ENCODE measurements at regions not wholly inside any gene's neighbourhood (a gene's known extent, or its start where the extent isn't known, plus 50 kb on each side); places are given as distances from the start of the nearest gene placed in this dataset.

DNA sequence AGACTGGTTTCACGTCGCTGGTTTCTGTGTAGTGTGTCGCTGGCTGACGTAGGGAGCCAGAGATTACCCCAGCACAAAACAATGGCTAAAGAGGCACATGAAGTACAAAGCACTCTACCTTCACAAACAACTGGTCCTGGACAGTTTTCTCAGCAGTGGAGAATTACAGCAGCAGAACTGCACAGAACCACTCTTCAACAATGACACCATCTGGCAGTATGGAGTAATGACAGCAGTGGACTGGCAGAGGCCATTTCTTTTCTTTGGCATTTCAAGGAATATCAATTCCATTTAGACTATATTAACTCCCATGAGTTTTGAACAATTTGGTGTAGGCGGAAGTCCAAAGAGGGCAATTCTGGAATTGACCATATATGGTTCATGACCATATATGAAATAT, 1074.1 kb downstream of the AACS start:
- H3K4me3 ChIP-seq (ENCODE audit: low read length) = no peak overlapping the region
- DNase-seq (ENCODE audit: low read depth) = no peak
- TF ChIP-seq, protein P1, sequence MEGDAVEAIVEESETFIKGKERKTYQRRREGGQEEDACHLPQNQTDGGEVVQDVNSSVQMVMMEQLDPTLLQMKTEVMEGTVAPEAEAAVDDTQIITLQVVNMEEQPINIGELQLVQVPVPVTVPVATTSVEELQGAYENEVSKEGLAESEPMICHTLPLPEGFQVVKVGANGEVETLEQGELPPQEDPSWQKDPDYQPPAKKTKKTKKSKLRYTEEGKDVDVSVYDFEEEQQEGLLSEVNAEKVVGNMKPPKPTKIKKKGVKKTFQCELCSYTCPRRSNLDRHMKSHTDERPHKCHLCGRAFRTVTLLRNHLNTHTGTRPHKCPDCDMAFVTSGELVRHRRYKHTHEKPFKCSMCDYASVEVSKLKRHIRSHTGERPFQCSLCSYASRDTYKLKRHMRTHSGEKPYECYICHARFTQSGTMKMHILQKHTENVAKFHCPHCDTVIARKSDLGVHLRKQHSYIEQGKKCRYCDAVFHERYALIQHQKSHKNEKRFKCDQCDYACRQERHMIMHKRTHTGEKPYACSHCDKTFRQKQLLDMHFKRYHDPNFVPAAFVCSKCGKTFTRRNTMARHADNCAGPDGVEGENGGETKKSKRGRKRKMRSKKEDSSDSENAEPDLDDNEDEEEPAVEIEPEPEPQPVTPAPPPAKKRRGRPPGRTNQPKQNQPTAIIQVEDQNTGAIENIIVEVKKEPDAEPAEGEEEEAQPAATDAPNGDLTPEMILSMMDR (conservative IDR thresholded peaks at IDR 0.05; ENCODE audit: low read length) = no peak; the same call in 1 of the 2 replicates

GRCh38 chr12:126144603-126145002, 1079.4 kb downstream of the AACS start:
- no peak overlapping the region for H3K4me3 ChIP-seq (ENCODE audit: low read length)
- TF ChIP-seq, protein P1 (conservative IDR thresholded peaks at IDR 0.05; ENCODE audit: low read length) = no peak
- DNase-seq (ENCODE audit: low read depth) = no peak

- no peak for DNase-seq (ENCODE audit: low read depth)
- TF ChIP-seq, protein P1 (conservative IDR thresholded peaks at IDR 0.05; ENCODE audit: low read length) = no peak
- H3K4me3 ChIP-seq (ENCODE audit: low read length) = no peak overlapping the region
These were observed 1082.1 kb downstream of the AACS start for GRCh38 chr12:126147321-126147720.

DNA sequence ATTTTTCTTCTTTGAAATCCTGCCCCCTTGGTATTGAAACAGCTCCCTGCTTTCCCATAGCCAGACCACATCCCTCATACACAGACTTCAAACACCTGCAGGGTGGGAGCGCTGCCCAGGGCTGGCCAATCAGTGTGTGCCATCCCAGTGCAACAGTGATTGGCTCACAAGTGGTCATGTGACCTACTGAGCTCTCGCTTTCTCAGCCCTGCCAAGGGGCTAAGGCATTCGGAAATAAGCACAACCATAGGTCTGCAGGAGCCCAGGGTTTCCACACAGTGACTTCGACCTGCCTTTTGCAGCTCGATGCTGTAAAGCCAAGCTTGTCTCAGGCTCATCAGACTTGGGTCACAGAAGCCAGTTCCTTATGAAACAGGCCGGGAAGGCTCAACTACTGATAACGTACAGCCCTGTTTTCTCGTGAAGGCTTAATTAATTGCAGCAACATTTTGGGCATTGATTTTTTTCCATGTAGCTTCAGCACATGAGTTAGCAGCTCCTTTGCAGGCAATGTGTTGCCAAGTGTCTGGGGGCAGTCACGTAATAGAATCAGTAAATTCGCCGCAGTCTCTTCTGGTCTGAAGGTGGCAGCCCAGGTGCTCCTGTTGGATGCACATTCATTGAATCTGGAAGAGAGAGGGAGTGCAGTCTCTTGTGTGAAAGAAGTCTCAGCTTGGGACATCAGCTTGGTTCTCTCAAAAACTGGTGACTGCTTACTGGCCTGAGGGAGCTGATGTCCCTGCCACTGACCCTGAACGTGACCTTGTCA, 1091.8 kb downstream of the AACS start:
- TF ChIP-seq, protein P1 (conservative IDR thresholded peaks at IDR 0.05; ENCODE audit: low read length) = no peak
- no peak overlapping the region for H3K4me3 ChIP-seq (ENCODE audit: low read length)
- DNase-seq (ENCODE audit: low read depth) = no peak

GRCh38 chr12:126157575-126157966, 1092.3 kb downstream of the AACS start:
- DNase-seq (ENCODE audit: low read depth) = no peak
- TF ChIP-seq, protein P1 (conservative IDR thresholded peaks at IDR 0.05; ENCODE audit: low read length) = no peak
- H3K4me3 ChIP-seq (ENCODE audit: low read length) = no peak overlapping the region

- DNase-seq (ENCODE audit: low read depth) = no peak
- H3K4me3 ChIP-seq (ENCODE audit: low read length) = no peak overlapping the region
- TF ChIP-seq, protein P1 (conservative IDR thresholded peaks at IDR 0.05; ENCODE audit: low read length) = no peak
These were observed 1093.9 kb downstream of the AACS start for GRCh38 chr12:126159139-126159538.

DNA sequence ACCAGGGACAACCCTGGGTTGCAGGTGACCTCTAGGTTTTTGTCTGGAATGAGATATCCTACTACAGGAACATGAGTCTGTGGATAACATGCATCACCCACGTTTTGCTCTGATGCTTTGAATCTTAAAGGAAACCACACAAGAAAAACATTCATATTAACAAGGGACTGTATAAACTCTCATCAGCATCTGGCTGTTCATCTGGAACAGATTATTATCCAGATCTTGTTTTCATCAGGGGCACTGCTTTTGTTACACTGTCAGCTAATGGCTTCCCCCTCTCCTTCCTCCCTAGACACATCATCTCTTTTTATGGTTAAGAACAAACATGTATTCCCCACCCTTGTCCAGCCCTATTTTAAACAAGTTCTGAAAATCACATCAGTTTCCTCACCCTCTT, 1095.7 kb downstream of the AACS start:
- TF ChIP-seq, protein P1 (conservative IDR thresholded peaks at IDR 0.05; ENCODE audit: low read length) = no peak
- H3K4me3 ChIP-seq (ENCODE audit: low read length) = no peak overlapping the region
- DNase-seq (ENCODE audit: low read depth) = no peak

Measured in AG10803 (cell line).